Hepatocyte (in vitro differentiated cells): ENCODE measurements at regions not wholly inside any gene's neighbourhood (a gene's known extent, or its start where the extent isn't known, plus 50 kb on each side); places are given as distances from the start of the nearest gene placed in this dataset.

Experiments used
- DNase-seq: peaks from one replicate; pipeline ENCODE4 v3.0.0-alpha.2; 2016; ENCODE audit warnings: low spot score
- H2AFZ ChIP-seq: fragments of 200-600 bp; sonication (generic); 2 replicates; pipeline ENCODE4 v1.6.0; 2016; ENCODE audit warnings: antibody characterized with exemption, mild to moderate bottlenecking
- H3K27ac ChIP-seq: fragments of 200-600 bp; sonication (generic); 2 replicates; pipeline ENCODE4 v1.5.1; 2016; ENCODE audit warnings: mild to moderate bottlenecking
- H3K27me3 ChIP-seq: fragments of 200-600 bp; sonication (generic); 2 replicates; pipeline ENCODE4 v1.6.1; 2016
- H3K36me3 ChIP-seq: fragments of 200-600 bp; sonication (generic); replicated peaks from 2 replicates; pipeline ENCODE4 v1.5.1; 2016; ENCODE audit warnings: low read depth; ENCODE audit not compliant: insufficient read depth
- H3K4me1 ChIP-seq: fragments of 200-600 bp; sonication (generic); 2 replicates; pipeline ENCODE4 v1.5.1; 2016; ENCODE audit warnings: mild to moderate bottlenecking, moderate library complexity; ENCODE audit not compliant: insufficient read depth
- H3K4me2 ChIP-seq: fragments of 200-600 bp; sonication (generic); 2 replicates; pipeline ENCODE4 v1.6.0; 2016
- H3K4me3 ChIP-seq: fragments of 200-600 bp; sonication (generic); 2 replicates; pipeline ENCODE4 v1.5.1; 2016; ENCODE audit warnings: mild to moderate bottlenecking
- H3K79me2 ChIP-seq: fragments of 200-600 bp; sonication (generic); 2 replicates; pipeline ENCODE4 v1.6.0; 2017; ENCODE audit warnings: mild to moderate bottlenecking
- H3K9me2 ChIP-seq: fragments of 200-600 bp; sonication (generic); replicated peaks from 2 replicates; pipeline ENCODE4 v1.6.0; 2017; ENCODE audit warnings: mild to moderate bottlenecking; ENCODE audit not compliant: insufficient read depth
- H3K9me3 ChIP-seq: fragments of 200-600 bp; sonication (generic); 2 replicates; pipeline ENCODE4 v1.5.1; 2016; ENCODE audit warnings: low read depth, mild to moderate bottlenecking
- H4K20me1 ChIP-seq: fragments of 200-600 bp; sonication (generic); 2 replicates; pipeline ENCODE4 v1.6.0; 2016; ENCODE audit warnings: mild to moderate bottlenecking; ENCODE audit not compliant: insufficient read depth, poor library complexity, severe bottlenecking
- CTCF ChIP-seq: fragments of 200-600 bp; sonication (generic); IDR thresholded peaks from 2 replicates; pipeline ENCODE4 v1.5.1; 2016; ENCODE audit warnings: antibody characterized with exemption, mild to moderate bottlenecking; ENCODE audit not compliant: poor library complexity
- EZH2 ChIP-seq: fragments of 200-600 bp; sonication (generic); IDR thresholded peaks from 2 replicates; pipeline ENCODE4 v1.6.1; 2016; ENCODE audit warnings: antibody characterized with exemption, mild to moderate bottlenecking, borderline replicate concordance
- EZH2phosphoT487 ChIP-seq: fragments of 200-600 bp; sonication (generic); IDR thresholded peaks from one replicate; pipeline ENCODE4 v1.6.1; 2018; ENCODE audit warnings: antibody characterized with exemption, mild to moderate bottlenecking, low read depth, moderate library complexity; ENCODE audit not compliant: unreplicated experiment, severe bottlenecking
- WGBS: methylation state at CpG from one replicate; pipeline ENCODE4 v1.1.6; 2016; ENCODE audit warnings: low lambda C conversion rate; ENCODE audit errors: missing lambda C conversion rate; 5-methylcytosine and 5-hydroxymethylcytosine counted together

- Histone ChIP-seq H3K4me3 (no peak overlapping the region), H4K20me1 (no peaks in the 10 kb centered on the region), H3K4me2 (no peak overlapping the region), H3K9me3 (no peaks in the 10 kb centered on the region), H3K36me3 (no peaks in the 10 kb centered on the region), H3K79me2 (no peaks in the 10 kb centered on the region), H3K27ac (no peak overlapping the region), H3K9me2 (no peaks in the 10 kb centered on the region), H2AFZ (no peak overlapping the region), H3K27me3 (peaks cover 13% of the 10 kb centered on the region), H3K4me1 (no peaks in the 10 kb centered on the region)
- 83% methylated on average over 13 of the region's 14 CpGs for WGBS
- no peak for DNase-seq
- TF ChIP-seq EZH2 (no peak), CTCF (no peak), EZH2phosphoT487 (no peak)
Measured at GRCh38 chr17:79255926-79256585, 181.4 kb downstream of the ENGASE start.

GRCh38 chr17:79255456-79255855 is 180.8 kb downstream of the ENGASE start:
- no peak for DNase-seq

GRCh38 chr17:79255046-79255445 is 180.4 kb downstream of the ENGASE start:
- no peak for TF ChIP-seq CTCF
- TF ChIP-seq EZH2phosphoT487: no peak
- no peak for TF ChIP-seq EZH2
- Histone ChIP-seq H3K36me3 (no peaks in the 10 kb centered on the region), H3K27ac (no peak overlapping the region), H3K4me3 (no peak overlapping the region), H3K9me3 (no peaks in the 10 kb centered on the region), H3K79me2 (no peaks in the 10 kb centered on the region), H3K27me3 (peaks cover 16% of the 10 kb centered on the region), H3K9me2 (no peaks in the 10 kb centered on the region), H3K4me2 (no peak overlapping the region), H4K20me1 (no peaks in the 10 kb centered on the region), H2AFZ (no peak overlapping the region), H3K4me1 (no peaks in the 10 kb centered on the region)
- DNase-seq: no peak
- WGBS: 83% methylated on average over 6 of the region's 6 CpGs

More at GRCh38 chr17:79255456-79255855, 180.8 kb downstream of the ENGASE start:
- Histone ChIP-seq H3K79me2 (no peaks in the 10 kb centered on the region), H3K4me2 (no peak overlapping the region), H3K4me3 (no peak overlapping the region), H3K27me3 (peaks cover 13% of the 10 kb centered on the region), H3K36me3 (no peaks in the 10 kb centered on the region), H3K4me1 (no peaks in the 10 kb centered on the region), H3K9me2 (no peaks in the 10 kb centered on the region), H2AFZ (no peak overlapping the region), H4K20me1 (no peaks in the 10 kb centered on the region), H3K9me3 (no peaks in the 10 kb centered on the region), H3K27ac (no peak overlapping the region)
- WGBS: 77% methylated on average over 11 of the region's 11 CpGs
- no peak for TF ChIP-seq EZH2
- TF ChIP-seq CTCF: no peak
- TF ChIP-seq EZH2phosphoT487: no peak
